WTC11 (cell line): ENCODE measurements at regions not wholly inside any gene's neighbourhood (a gene's known extent, or its start where the extent isn't known, plus 50 kb on each side); places are given as distances from the start of the nearest gene placed in this dataset.

Experiments used
- ATF1 ChIP-seq: sonication (generic); formaldehyde crosslinking; IDR thresholded peaks from 2 replicates; pipeline ENCODE4 v1.8.1; 2023; ENCODE audit warnings: mild to moderate bottlenecking, moderate library complexity, missing genetic modification reagents
- CTCF ChIP-seq: fragments of 200-600 bp; IDR thresholded peaks from 2 replicates; pipeline ENCODE4 v1.8.0; 2022; ENCODE audit warnings: antibody characterized with exemption
- ETV6 ChIP-seq: sonication (generic); formaldehyde crosslinking; IDR thresholded peaks from 2 replicates; pipeline ENCODE4 v1.8.1; 2022; ENCODE audit warnings: mild to moderate bottlenecking, missing genetic modification reagents
- GABPB1 ChIP-seq: sonication (generic); formaldehyde crosslinking; IDR thresholded peaks from 2 replicates; pipeline ENCODE4 v1.8.1; 2023; ENCODE audit warnings: mild to moderate bottlenecking, missing genetic modification reagents
- TEAD4 ChIP-seq: sonication (generic); formaldehyde crosslinking; IDR thresholded peaks from 2 replicates; pipeline ENCODE4 v1.8.0; 2022; ENCODE audit warnings: mild to moderate bottlenecking, missing genetic modification reagents
- ZBTB43 ChIP-seq: sonication (generic); formaldehyde crosslinking; IDR thresholded peaks from 2 replicates; pipeline ENCODE4 v1.8.1; 2023; ENCODE audit warnings: mild to moderate bottlenecking, missing genetic modification reagents
- ZNF512 ChIP-seq: sonication (generic); formaldehyde crosslinking; IDR thresholded peaks from 2 replicates; pipeline ENCODE4 v1.8.1; 2022; ENCODE audit warnings: missing genetic modification reagents, borderline replicate concordance
- TF ChIP-seq, protein P1 (sequence below): sonication (generic); formaldehyde crosslinking; IDR thresholded peaks from 2 replicates; pipeline ENCODE4 v1.8.0; 2022; ENCODE audit warnings: mild to moderate bottlenecking, missing genetic modification reagents
- TF ChIP-seq, protein P2 (sequence below): sonication (generic); formaldehyde crosslinking; IDR thresholded peaks from 2 replicates; pipeline ENCODE4 v1.8.0; 2022; ENCODE audit warnings: mild to moderate bottlenecking, missing genetic modification reagents

- TF ChIP-seq ATF1 (CRISPR knock-in tag) = no peak
- TF ChIP-seq, protein P1, sequence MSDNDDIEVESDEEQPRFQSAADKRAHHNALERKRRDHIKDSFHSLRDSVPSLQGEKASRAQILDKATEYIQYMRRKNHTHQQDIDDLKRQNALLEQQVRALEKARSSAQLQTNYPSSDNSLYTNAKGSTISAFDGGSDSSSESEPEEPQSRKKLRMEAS (CRISPR knock-in tag) = no peak
- no peak for TF ChIP-seq CTCF
- TF ChIP-seq ZNF512 (CRISPR knock-in tag) = no peak
- TF ChIP-seq, protein P2, sequence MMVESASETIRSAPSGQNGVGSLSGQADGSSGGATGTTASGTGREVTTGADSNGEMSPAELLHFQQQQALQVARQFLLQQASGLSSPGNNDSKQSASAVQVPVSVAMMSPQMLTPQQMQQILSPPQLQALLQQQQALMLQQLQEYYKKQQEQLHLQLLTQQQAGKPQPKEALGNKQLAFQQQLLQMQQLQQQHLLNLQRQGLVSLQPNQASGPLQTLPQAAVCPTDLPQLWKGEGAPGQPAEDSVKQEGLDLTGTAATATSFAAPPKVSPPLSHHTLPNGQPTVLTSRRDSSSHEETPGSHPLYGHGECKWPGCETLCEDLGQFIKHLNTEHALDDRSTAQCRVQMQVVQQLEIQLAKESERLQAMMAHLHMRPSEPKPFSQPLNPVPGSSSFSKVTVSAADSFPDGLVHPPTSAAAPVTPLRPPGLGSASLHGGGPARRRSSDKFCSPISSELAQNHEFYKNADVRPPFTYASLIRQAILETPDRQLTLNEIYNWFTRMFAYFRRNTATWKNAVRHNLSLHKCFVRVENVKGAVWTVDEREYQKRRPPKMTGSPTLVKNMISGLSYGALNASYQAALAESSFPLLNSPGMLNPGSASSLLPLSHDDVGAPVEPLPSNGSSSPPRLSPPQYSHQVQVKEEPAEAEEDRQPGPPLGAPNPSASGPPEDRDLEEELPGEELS (CRISPR knock-in tag) = no peak
- no peak for TF ChIP-seq ZBTB43
- TF ChIP-seq ETV6 (CRISPR knock-in tag) = no peak
- no peak for TF ChIP-seq TEAD4 (CRISPR knock-in tag)
- TF ChIP-seq GABPB1 (CRISPR knock-in tag) = no peak
These were observed 1436.3 kb upstream of the DIAPH2 start for GRCh38 chrX:95248386-95248785.
